CD4-positive, alpha-beta T cell treated with Interleukin-4 for 1 hour (primary cell): ENCODE measurements at regions not wholly inside any gene's neighbourhood (a gene's known extent, or its start where the extent isn't known, plus 50 kb on each side); places are given as distances from the start of the nearest gene placed in this dataset.
"Not testable (repeated sequence)": the region's sequence is repeated elsewhere in the genome, so short reads cannot be mapped to it uniquely, and the experiment has no call there.

ENCODE experiments used
- DNase-seq, 2 donors: peaks; one replicate each; pipeline ENCODE4 v3.0.0-alpha.2; 2020 to 2022

DNA sequence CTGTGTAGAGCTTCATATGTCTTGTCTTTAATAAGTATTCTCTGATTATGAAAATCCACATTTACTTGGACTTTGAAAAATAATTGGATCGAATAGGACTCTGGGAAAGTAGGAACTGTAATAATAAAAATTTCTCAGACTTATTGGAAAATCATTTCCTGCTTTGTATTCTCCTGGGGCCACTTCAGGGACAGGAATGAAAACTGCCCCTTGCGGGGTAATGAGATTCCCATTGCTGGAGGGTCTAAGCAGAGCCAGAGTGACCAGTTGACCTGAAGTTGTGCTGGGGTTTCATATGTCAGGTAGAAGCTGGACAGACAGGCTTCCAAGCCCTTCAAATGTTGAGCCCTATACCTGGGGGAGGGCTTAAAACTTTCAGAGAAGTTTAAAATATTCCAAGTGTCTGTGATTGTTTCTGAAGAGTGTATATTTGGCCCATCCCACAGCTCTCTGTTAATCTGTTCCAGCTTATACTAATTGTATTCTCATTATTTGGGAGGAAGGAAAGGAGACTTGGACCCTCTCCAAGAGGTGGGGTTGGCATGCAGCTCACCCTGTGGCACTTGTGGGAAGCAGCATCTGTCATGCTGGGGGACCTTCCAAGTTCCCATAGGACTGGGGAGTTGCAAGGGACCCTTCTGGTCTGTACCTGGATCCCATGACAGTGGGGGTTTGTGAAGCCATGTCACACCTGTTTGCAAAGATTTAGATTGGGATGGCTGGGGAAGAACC is 268.7 kb upstream of the ATP5MC3 start:
- no peak for DNase-seq

DNA sequence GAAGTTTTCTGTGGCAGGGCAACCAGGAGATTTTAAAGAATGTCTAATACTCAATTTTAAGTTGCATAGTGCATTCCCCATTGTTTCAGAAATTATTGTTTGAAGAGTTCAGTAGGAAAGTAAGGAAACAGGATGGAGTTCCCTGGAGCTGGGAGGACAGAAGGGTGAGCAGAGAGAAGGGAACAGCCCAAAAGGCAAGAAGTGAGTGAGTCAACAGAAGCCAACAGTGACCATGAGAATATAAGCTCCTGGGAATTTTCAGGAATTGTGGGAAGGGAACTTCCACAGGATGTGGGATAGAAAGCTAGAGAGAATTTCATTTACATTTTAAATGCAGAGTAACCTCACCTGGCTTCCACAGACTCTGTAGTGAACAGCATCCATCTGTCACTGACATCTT is 268.1 kb upstream of the ATP5MC3 start:
- DNase-seq = no peak

DNA sequence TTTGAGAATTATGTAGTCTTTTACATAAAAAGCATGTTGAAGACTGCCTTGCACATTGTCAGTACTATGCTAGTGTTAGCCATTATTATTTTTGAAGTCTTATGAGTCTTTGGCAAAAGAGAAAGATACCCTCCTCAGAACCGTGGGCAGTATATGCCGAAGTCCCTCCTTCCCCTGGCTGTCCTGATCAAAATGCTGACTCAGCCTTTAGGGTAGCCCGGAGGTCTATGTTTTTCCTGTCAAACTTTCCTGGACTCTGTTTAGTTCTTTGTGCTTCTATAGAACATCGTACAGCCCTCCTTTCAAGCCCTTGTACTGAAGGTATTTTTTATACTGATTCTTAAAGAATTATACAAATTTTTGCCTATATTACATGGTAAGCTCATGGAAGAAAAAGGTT is 264.7 kb upstream of the ATP5MC3 start:
- DNase-seq = no peak

DNA sequence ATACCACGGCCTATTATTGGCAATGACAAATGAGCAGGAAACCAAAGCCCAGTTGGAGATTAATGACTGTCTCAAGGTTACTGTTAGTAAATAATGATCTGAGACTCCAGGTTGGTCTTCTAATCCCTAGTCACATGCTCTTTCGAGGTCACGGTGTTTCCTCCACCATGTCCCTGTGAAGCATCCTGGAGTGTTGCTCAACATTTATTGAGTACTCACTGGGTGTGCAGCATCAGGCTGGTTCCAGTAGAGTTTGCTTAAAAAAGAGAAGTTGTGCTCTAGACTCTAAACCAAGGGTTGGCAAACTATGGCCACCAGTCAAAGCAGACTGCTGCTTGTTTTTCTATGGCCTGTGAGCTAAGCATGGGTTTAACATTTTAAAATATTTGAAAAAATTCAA is 263.8 kb upstream of the ATP5MC3 start:
- DNase-seq = no peak

DNA sequence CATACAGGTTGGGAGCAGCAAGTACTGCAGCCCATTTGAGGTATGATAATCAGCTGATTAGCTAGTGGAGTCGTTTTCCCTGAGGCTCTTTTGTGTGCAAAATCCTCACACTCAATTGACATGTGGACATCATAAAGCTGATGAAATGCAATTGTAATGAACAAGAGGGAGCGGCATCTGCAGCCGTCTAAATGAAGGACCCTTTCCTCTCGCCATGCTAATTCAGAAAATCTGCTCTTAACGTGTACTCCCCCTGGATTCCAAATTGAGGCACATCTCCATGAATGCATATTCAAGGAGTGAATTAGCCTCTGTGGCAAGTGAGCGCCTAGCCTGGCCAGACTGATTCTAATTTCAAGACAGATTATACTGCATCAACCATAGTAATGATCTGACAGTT is 260.9 kb upstream of the ATP5MC3 start:
- DNase-seq = no peak

DNA sequence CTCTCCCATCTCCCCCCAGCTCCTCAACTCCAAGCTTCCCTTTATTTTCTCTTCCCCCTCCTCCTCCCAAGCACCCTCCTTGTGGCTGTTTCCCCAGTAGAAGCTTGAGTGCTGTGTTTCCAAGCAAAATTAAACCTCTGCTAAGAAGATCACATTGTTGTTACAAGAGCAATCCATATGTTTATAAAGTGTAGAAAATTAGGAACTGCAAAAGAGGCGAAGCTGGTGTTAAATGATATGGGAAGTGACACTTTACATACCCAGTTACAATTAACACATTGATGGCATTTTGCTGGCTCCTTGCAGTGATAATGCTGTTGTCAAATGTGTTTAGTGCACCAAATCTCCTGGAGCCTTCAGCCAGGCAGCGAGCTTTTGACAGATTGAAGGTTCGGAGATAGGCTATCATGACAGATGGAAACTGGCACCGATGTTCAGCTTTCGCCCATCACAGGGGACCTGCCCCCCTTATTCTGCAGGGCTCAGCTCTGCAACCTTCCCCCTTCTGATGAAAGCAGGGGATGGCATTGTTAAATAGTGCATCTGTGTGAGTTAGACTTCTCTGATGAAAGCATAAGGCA is 259.8 kb upstream of the ATP5MC3 start:
- no peak for DNase-seq

DNA sequence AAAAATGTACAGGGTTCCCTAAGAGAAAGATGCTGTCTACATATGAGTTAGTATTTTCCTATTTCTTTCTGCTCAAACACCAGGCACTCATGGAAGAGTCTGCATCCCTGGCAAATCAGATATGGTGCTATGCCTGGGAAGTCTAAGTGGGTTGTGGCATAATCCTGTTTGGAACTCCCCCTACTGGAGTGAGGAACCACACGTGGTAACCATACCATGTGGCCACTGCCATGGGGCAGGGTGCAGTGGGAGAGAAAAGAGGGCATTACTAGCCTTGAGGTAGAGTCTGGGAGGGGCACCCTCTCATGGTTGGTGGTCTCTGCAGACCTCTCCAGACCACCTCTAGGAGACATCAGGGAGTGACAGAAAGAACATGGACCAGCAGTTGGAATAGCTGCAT is 257.9 kb upstream of the ATP5MC3 start:
- no peak for DNase-seq

DNA sequence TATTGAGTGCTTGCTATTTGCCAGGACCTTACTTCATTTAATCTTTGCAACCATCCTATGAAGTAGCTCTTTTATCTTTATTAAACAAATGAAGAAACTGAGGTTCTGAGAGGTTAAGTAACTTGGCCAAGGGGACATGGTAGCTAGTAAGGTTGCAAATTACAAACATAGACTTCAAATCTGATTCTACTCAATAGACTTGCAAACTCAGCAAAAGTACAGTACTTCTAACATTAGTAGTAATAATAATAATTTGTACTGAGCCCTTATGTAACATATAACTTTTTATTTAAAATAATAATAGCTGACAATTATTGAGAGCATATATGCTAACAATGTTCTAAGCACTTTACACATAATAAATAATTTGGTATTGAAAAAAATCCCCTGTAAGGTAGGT is 255.7 kb upstream of the ATP5MC3 start:
- DNase-seq = no peak

DNA sequence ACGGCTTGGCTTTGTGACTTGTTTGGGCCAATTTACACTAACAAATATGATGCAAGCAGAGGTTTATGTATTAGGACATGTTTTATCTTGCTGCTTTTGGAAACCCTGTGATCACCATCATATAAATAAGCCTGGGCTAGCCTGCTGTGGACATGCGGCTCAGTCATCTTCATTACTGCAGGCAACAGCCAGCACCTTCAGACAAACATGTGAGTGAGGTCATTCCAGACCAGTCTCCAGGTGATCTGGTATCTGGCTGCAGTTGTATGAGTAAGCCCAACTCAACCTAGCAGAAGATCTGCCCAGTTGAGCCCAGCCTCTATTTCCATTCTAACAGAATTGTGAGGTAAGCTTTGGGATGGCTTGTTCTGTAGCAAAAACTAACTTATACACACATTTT is 254.6 kb upstream of the ATP5MC3 start:
- no peak for DNase-seq

DNA sequence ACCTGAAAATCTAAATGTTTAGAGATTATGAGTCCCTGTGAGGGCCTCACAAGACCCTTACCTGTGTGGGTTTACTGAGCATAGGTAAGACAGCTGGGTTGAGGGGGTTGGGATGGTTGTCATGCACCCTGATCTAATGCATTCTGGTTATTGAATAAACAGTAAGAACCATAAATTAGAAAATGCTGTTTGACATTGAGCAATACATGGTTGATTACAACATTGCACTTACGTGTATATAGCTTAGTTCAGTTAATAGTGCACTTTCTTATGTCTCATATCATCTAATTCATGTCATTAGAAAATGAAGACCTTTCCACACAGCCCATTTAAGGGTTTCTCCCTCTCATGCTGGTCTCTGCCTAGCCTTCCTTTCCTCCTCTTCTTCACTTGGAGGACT is 253.5 kb upstream of the ATP5MC3 start:
- DNase-seq = no peak

DNA sequence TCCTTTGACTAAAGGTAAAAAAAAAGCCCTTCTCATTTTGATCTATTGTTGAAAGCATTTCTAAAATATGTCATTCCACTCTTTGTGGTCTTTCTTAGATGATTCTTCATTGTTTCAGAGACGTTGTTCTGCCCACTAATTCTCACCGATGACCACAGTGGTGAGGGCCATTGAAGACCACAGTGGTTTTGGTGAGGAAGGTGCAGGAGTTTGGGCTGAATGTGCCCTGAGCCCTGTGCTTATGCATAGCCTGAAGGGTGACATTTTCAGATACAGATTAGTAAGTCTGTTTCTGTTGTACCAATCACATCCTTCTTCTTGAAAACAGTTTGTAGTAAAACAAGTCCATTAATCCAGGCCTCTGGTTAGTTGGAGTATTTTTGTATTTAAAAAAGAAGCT is 251.3 kb upstream of the ATP5MC3 start:
- no peak for DNase-seq

DNA sequence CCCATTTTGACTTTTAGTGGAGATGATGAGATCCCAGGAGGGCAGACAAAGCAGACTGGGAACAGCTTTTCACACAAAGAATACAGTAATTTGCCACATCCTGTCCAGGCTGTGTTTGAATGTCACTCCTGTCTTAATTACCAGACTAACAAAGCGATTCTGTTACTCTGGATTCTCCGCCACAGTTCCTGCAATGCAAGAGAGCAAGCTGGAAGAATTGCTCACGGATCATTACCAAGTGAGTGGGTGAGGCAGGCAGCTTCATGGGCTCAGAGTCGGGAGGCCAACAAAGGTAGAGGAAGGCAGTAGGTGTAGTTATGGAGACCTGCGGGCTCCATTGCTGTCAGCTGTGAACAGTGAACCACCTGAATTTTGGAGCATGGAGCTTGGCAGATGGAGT is 250.5 kb upstream of the ATP5MC3 start:
- DNase-seq = no peak

DNA sequence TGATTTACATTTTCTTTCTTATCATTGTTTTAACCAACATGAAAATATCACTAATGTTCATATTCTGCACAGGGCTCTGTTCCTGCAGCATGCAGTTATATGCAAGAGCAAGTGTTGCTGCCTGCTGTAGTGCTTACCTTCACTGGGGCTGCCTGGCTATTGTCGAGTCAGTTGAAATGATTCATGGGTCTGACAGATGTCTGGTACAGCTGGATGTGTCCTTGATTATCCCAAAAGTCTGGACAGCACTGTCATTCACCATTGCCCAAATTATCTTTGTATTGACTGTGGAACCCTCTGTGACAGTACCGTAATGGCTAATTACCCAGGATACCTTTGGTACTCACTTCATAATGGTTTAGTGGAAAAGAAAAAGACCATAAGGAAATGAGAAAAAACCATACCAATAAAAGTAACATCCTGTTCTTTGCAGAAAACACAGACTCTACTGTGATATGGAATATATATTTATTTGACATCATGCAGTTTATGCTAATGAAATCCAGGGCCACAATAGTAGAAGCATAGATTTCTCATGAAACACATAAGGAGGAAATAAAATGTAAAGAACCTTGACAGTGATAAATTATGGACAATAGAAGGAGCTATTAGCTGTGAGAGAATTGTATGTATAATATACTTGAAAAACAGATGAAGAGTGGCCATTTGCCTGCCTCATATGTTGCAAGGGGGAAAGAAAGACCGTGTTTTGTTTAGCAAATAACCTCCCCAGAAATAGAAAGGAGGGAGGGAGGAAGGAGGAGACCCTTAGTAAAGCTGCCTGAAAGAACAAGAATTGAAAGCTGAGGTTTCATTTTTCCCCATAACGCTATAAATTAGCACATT is 249.8 kb upstream of the ATP5MC3 start:
- DNase-seq = no peak

DNA sequence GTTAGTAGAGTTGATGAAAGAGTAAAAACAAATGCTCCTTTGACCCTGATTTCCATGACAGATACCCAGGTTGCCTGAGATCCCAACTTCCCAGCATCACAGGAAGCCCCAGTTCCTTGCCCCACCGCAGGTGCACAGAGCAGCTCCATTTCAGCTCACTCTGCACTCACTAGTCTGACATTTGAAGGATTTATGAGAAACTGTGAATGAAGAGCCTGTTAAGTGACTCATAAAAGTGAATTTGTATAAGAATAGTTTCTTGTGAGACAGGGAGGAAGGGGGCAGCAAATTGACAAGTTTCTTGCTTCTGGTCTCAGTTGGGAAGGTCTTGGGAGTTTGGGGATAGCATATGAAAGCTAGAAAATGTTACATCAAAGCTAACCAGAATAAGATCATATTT is 248.7 kb upstream of the ATP5MC3 start:
- no peak for DNase-seq

DNA sequence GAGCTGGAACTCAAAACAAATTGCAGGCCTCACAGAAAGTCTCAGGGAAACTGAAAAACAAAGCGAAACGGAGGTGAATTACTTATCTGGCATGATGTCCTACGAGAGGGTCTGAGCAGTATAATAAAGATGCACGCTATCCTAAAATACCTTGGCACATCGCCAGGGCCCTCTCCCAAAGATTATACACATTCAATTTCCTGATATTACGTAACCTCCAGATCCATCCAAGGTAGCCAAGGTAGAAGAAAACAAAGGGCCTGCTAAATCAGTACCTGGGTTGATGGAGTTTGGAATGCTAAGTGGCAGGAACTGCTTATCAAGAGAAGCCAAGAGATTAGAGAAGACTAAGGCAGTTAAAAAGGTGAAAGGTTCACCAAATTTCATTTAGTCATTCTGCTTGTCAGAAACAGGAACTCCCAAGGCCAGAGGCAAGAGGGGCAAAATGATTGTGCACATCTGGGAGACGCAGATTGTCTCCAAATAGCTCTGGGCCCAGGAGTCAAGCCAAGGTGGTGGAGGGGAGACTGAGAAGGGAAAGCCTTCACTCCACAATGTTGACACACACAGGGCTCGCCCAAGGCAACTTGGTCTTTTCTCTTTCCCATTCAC is 236.8 kb upstream of the ATP5MC3 start:
- no peak for DNase-seq

DNA sequence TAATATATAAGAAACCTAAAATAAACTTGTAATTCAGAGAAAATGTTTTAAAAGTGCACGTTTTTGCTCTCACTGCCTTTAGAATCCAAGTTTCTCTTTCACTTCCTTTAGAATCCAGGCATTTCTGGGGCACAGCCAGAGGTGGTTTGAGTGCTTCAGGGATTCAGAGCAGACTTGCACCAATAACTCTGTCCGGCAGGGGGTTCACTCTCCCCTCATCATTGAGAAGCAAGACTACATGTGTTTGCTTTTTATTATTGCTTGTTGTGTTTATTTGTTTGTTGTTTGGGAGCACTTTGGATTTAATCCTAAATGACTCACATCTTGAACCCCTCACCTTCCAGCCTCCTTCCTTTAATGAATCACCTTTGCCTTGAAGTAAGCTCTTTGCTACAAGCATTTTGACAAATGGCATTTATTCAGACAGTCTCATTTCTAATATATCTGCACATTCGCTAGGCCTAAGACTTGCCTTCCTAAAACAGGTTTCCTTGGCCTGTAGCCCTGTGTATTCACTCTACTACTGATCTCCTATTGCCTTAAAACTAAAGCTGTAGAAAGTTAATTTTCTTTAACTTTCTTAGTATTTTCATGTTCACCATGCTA is 233.5 kb upstream of the ATP5MC3 start:
- peak in 1 of 2 donors; percentile 13 for DNase-seq

DNA sequence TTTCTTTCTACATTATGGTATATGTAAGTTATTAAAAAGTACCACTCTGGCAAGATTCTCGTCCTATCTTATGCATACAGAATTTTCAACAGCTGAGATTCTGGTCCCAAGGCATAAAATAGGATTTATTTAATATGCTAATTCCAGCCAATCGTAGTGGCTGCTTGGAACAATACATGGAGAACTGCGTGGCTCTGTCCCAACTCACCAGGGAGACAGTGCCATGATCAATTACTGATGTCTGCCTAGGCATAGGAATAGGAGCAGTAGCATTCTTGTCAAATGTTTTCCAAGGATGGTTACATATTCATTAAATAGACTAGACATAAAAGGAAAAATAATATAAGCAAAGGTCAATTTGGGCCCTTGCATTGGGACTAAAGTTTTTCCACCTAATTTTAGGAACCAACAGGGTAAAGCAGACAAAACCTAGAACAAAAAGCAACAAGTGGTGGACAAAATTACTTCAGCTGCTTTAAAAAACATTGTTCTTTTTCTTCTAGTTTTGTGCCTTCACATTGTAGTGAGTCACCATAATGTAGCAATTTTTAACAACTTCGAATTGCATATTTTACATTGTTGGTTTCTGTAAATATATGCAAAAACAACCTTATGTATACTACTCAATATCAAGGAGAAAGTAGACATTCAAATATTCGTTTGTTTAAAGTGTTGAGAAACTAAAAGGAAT is 232.8 kb upstream of the ATP5MC3 start:
- DNase-seq = no peak

DNA sequence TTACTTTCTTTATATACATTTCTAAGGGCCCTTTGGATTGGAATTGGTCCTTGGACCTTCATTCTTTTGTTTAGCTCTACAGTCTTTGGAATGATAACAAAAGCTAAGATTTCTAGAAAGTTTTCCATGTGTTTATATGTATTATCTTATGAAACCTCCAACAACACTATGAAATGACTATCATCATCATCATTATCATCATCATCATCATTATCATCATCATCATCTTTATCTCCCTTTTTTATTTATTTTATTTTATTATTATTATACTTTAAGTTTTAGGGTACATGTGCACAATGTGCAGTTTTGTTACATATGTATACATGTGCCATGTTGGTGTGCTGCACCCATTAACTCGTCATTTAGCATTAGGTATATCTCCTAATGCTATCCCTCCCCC is 229.4 kb upstream of the ATP5MC3 start:
- DNase-seq = not testable (repeated sequence)

DNA sequence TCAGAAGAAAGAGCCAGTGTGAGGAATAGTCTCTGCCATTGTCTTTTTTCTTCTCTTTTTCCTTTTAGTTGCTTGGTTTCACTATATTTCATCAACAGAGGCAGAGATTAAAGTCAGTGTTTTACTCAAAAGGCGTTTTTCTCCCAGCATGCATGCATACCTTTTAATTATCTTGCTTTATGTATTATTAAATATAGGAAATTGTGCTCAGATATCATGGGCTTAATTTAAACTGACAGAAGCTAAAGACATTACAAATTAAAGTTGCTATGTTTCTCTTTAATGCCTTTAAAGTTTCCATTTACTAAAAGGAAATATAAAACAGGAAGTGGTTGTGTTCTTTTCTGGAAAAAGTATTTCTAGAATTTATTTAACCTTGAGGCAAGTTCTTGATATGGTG is 223.3 kb upstream of the ATP5MC3 start:
- no peak for DNase-seq

DNA sequence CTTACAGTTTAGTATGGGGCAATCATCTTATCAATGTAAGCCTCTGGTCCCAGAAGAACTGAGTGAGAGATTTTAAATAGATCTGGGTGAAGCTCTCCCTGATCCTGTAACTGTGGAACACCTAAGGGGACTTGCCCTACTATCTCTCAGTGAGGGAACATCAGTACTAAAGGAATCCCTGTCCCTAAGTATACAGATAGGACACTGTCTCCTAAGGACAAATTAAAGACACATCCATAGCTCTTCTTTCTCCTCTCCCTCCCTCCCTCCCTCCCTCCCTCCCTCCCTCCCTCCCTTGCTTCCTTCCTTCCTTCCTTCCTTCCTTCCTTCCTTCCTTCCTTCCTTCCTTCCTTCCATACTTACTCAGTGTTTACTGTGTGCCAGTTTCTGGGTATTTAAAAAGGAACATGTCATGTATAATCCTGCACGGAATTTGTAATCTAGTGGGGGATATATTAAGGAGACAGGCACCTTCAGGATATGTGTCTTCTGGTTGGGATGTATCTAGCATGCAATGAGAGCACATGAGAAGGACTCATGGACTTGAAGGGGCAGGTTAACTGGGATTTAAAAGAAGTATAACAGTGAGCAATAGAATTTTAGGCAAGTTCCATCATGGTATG is 222.2 kb upstream of the ATP5MC3 start:
- no peak for DNase-seq

DNA sequence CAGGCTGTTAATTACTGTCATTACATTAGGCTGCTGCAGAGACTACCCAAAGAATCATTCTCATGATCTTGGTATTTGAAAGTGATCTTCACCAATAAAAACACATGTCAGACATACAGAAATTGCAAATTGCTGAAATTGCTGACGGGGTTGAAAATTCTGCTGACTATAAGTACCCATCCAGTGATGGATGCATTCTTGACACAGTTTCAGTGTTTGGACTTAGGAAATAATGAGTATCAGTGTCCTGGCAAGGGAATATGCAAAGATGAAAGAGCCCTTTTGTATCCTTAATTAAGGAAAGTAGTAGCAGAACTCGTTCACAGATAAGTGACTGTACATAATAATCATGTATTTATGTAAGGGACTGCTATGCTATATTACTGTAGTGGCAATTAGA is 221.1 kb upstream of the ATP5MC3 start:
- no peak for DNase-seq

DNA sequence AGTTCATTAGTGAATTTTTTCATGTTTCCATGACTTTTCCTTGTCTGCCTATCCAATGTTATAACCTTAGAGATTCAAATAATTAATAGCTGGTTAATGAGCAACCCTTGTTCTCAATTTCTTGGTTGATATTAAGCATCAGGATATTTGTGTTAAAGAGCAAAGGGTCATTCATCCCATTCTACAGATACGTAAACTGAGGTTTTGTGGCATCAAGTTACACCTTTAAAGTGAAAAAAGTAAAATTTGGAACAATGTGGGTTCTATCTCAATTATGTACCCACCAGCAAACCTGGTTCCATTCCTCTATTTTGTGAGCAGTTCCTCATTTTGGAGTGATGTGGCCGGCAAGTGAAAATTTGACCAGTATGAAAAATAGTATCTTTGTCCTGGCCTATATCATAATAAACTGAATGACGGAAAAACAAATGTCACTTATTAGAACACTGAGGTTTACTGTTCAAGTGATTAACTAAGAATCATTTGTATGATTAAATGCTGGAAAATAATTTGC is 220.5 kb upstream of the ATP5MC3 start:
- no peak for DNase-seq
